ENCODE measurements at regions not wholly inside any gene's neighbourhood (a gene's known extent, or its start where the extent isn't known, plus 50 kb on each side); places are given as distances from the start of the nearest gene placed in this dataset.

GRCh38 chr1:60341274-60341673 lies 267.7 kb upstream of the C1orf87 start:
- Histone ChIP-seq H3K9ac (ENCODE audit: low read length) (no peak overlapping the region), H2AFZ (ENCODE audit: low read depth, low read length) (no peak overlapping the region), H3K27ac (ENCODE audit: low read length) (no peak overlapping the region), H3K36me3 (ENCODE audit: insufficient read depth, low read length) (no peaks in the 10 kb centered on the region), H3F3A (ENCODE audit: insufficient read depth, low read length, poor library complexity, severe bottlenecking) (no peaks in the 10 kb centered on the region), H3K4me3 (ENCODE audit: low read length) (no peak overlapping the region), H3K9me2 (ENCODE audit: insufficient read depth, low read length) (no peaks in the 10 kb centered on the region), H3K9me3 (ENCODE audit: low read length) (no peaks in the 10 kb centered on the region), H3K4me2 (ENCODE audit: low read length) (no peak overlapping the region), H4K20me1 (ENCODE audit: insufficient read depth) (no peaks in the 10 kb centered on the region), H3K27me3 (ENCODE audit: insufficient read depth, low read depth, low read length) (no peaks in the 10 kb centered on the region), H3K79me2 (replicated peaks; ENCODE audit: insufficient read depth, low read length) (no peaks in the 10 kb centered on the region)
- TF ChIP-seq REST (IDR thresholded peaks at IDR 0.05; ENCODE audit: borderline replicate concordance) (no peak), EZH2 (IDR thresholded peaks at IDR 0.05; ENCODE audit: borderline replicate concordance, insufficient read depth, low read length, poor library complexity, severe bottlenecking) (no peak), CTCF (IDR thresholded peaks at IDR 0.05; ENCODE audit: poor library complexity, severe bottlenecking) (no peak), TAF1 (IDR thresholded peaks at IDR 0.05; ENCODE audit: low read depth) (no peak), POLR2AphosphoS5 (IDR thresholded peaks at IDR 0.05) (no peak), EP300 (conservative IDR thresholded peaks at IDR 0.05; ENCODE audit: poor library complexity, severe bottlenecking) (no peak), SMC3 (conservative IDR thresholded peaks at IDR 0.05; ENCODE audit: poor library complexity) (no peak), MXI1 (conservative IDR thresholded peaks at IDR 0.05; ENCODE audit: poor library complexity, severe bottlenecking) (no peak), RAD21 (conservative IDR thresholded peaks at IDR 0.05) (no peak)

GRCh38 chr1:60331647-60332046 lies 258.1 kb upstream of the C1orf87 start:
- TF ChIP-seq EP300 (conservative IDR thresholded peaks at IDR 0.05; ENCODE audit: poor library complexity, severe bottlenecking) (no peak), RAD21 (conservative IDR thresholded peaks at IDR 0.05) (no peak), REST (IDR thresholded peaks at IDR 0.05; ENCODE audit: borderline replicate concordance) (no peak), SMC3 (conservative IDR thresholded peaks at IDR 0.05; ENCODE audit: poor library complexity) (no peak), TAF1 (IDR thresholded peaks at IDR 0.05; ENCODE audit: low read depth) (no peak), CTCF (IDR thresholded peaks at IDR 0.05; ENCODE audit: poor library complexity, severe bottlenecking) (no peak), MXI1 (conservative IDR thresholded peaks at IDR 0.05; ENCODE audit: poor library complexity, severe bottlenecking) (no peak), EZH2 (IDR thresholded peaks at IDR 0.05; ENCODE audit: borderline replicate concordance, insufficient read depth, low read length, poor library complexity, severe bottlenecking) (no peak), POLR2AphosphoS5 (IDR thresholded peaks at IDR 0.05) (no peak)
- H3K79me2 ChIP-seq (replicated peaks; ENCODE audit: insufficient read depth, low read length): no peaks in the 10 kb centered on the region
- H3K36me3 ChIP-seq (ENCODE audit: insufficient read depth, low read length): no peaks in the 10 kb centered on the region
- H4K20me1 ChIP-seq (ENCODE audit: insufficient read depth): no peaks in the 10 kb centered on the region
- H3K27ac ChIP-seq (ENCODE audit: low read length): no peak overlapping the region
- no peaks in the 10 kb centered on the region for H3F3A ChIP-seq (ENCODE audit: insufficient read depth, low read length, poor library complexity, severe bottlenecking)
- H3K9me3 ChIP-seq (ENCODE audit: low read length): no peaks in the 10 kb centered on the region
- H3K9me2 ChIP-seq (ENCODE audit: insufficient read depth, low read length): no peaks in the 10 kb centered on the region
- H3K4me3 ChIP-seq (ENCODE audit: low read length): no peak overlapping the region
- no peak overlapping the region for H3K4me2 ChIP-seq (ENCODE audit: low read length)
- no peaks in the 10 kb centered on the region for H3K27me3 ChIP-seq (ENCODE audit: insufficient read depth, low read depth, low read length)
- H2AFZ ChIP-seq (ENCODE audit: low read depth, low read length): no peak overlapping the region
- H3K9ac ChIP-seq (ENCODE audit: low read length): no peak overlapping the region
